Esophagus muscularis mucosa (tissue), 4 donors: ENCODE measurements at regions not wholly inside any gene's neighbourhood (a gene's known extent, or its start where the extent isn't known, plus 50 kb on each side); places are given as distances from the start of the nearest gene placed in this dataset.

Source experiments
- DNase-seq: peaks from one replicate; pipeline ENCODE4 v3.0.0-alpha.2; 2017; ENCODE audit errors: extremely low spot score
- H3K27ac ChIP-seq, 4 donors: fragments of 200-600 bp; sonication (generic); replicated peaks in 1 of 4; 1 replicate in 3 of 4; 2 replicates in 1 of 4; pipeline ENCODE4 v1.5.1; 2016 to 2019; ENCODE audit warnings: mild to moderate bottlenecking in 1 of 4
- H3K27me3 ChIP-seq, 4 donors: fragments of 200-600 bp; sonication (generic); one replicate each; pipeline versions ENCODE4 v1.5.1 to v1.6.0; 2016 to 2019
- H3K36me3 ChIP-seq, 4 donors: fragments of 200-600 bp; sonication (generic); one replicate each; pipeline ENCODE4 v1.5.1; 2016 to 2019
- H3K4me1 ChIP-seq, 4 donors: fragments of 200-600 bp; sonication (generic); one replicate each; pipeline ENCODE4 v1.5.1; 2016 to 2019
- H3K4me3 ChIP-seq, 4 donors: fragments of 200-600 bp; sonication (generic); 1 replicate in 2 of 4; 2 replicates in 2 of 4; pipeline ENCODE4 v1.5.1; 2016 to 2019; ENCODE audit warnings: mild to moderate bottlenecking in 4 of 4, moderate library complexity in 1 of 4
- H3K9me3 ChIP-seq, 4 donors: fragments of 200-600 bp; sonication (generic); 1 replicate in 3 of 4; 2 replicates in 1 of 4; pipeline ENCODE4 v1.5.1; 2016 to 2019
- CTCF ChIP-seq, 3 experiments: fragments of 200-600 bp in 2 of 3; fragments of 450-650 bp in 1 of 3; sonication (generic) in 2 of 3; IDR thresholded peaks; one replicate each; pipeline ENCODE4 v1.5.1; 2017 to 2019; ENCODE audit warnings: antibody characterized with exemption in 3 of 3, mild to moderate bottlenecking in 2 of 3, moderate library complexity in 1 of 3
- EP300 ChIP-seq: sonication (generic); formaldehyde crosslinking; IDR thresholded peaks from one replicate; pipeline ENCODE4 v1.6.1; 2017; ENCODE audit warnings: antibody characterized with exemption
- POLR2A ChIP-seq: fragments of 450-650 bp; IDR thresholded peaks from one replicate; pipeline ENCODE4 v1.6.1; 2017; ENCODE audit warnings: antibody characterized with exemption, moderate library complexity, mild to moderate bottlenecking, low read depth
- POLR2AphosphoS5 ChIP-seq, 2 donors: sonication (generic); formaldehyde crosslinking; IDR thresholded peaks; one replicate each; pipeline ENCODE4 v1.6.1; 2017; ENCODE audit warnings: antibody characterized with exemption in 2 of 2
- WGBS: methylation state at CpG from one replicate; pipeline ENCODE4 v1.1.5; 2018; 5-methylcytosine and 5-hydroxymethylcytosine counted together
- intact Hi-C: fragments of 100-400 bp; cut with DNase I; formaldehyde crosslinking; loops from one replicate; pipeline ENCODE4 v1.15.1; 2023

GRCh38 chr6:141598487-141598886 is 534.2 kb upstream of the GJE1 start:
- Histone ChIP-seq H3K9me3 (no peaks in the 10 kb centered on the region), H3K4me1 (peaks cover 0 to 8% (median 7%) of the 10 kb centered on the region in 4 donors), H3K4me3 (no peak overlapping the region), H3K27ac (no peak overlapping the region), H3K36me3 (no peaks in the 10 kb centered on the region), H3K27me3 (no peaks in the 10 kb centered on the region)
- TF ChIP-seq CTCF (IDR thresholded peaks at IDR 0.05): no peak
- no peak for TF ChIP-seq EP300
- TF ChIP-seq POLR2A: no peak
- no peak for TF ChIP-seq POLR2AphosphoS5 (IDR thresholded peaks at IDR 0.05)
- intact Hi-C loops: no loop called here
- no peak for DNase-seq

- no peaks in the 10 kb centered on the region for H3K36me3 ChIP-seq
- intact Hi-C loops: no loop called here
- no peaks in the 10 kb centered on the region for H3K9me3 ChIP-seq
- peaks cover 0 to 8% (median 7%) of the 10 kb centered on the region in 4 donors for H3K4me1 ChIP-seq
- TF ChIP-seq POLR2AphosphoS5 (IDR thresholded peaks at IDR 0.05) (no peak), POLR2A (no peak), CTCF (IDR thresholded peaks at IDR 0.05) (no peak), EP300 (no peak)
- H3K4me3 ChIP-seq: no peak overlapping the region
- no peaks in the 10 kb centered on the region for H3K27me3 ChIP-seq
- no peak overlapping the region for H3K27ac ChIP-seq
- no peak for DNase-seq
Measured at GRCh38 chr6:141594874-141595273, 537.9 kb upstream of the GJE1 start.

GRCh38 chr6:141593311-141593710 is 539.4 kb upstream of the GJE1 start:
- H3K36me3 ChIP-seq: no peaks in the 10 kb centered on the region
- intact Hi-C loops: no loop called here
- H3K4me1 ChIP-seq: peaks cover 0 to 5% (median 4%) of the 10 kb centered on the region in 4 donors
- H3K4me3 ChIP-seq: no peak overlapping the region
- no peak for TF ChIP-seq POLR2A
- no peak for TF ChIP-seq POLR2AphosphoS5 (IDR thresholded peaks at IDR 0.05)
- no peak for TF ChIP-seq CTCF (IDR thresholded peaks at IDR 0.05)
- no peak for TF ChIP-seq EP300
- no peak overlapping the region for H3K27ac ChIP-seq
- WGBS: 93% methylated on average over 2 of the region's 2 CpGs
- DNase-seq: no peak
- no peaks in the 10 kb centered on the region for H3K9me3 ChIP-seq
- H3K27me3 ChIP-seq: no peaks in the 10 kb centered on the region

- intact Hi-C loops: no loop called here
- Histone ChIP-seq H3K27me3 (no peaks in the 10 kb centered on the region), H3K9me3 (no peaks in the 10 kb centered on the region), H3K27ac (no peak overlapping the region), H3K4me1 (no peaks in the 10 kb centered on the region), H3K4me3 (no peak overlapping the region), H3K36me3 (no peaks in the 10 kb centered on the region)
- WGBS: 77% methylated on average over 4 of the region's 4 CpGs
- no peak for TF ChIP-seq POLR2A
- TF ChIP-seq POLR2AphosphoS5 (IDR thresholded peaks at IDR 0.05): no peak
- TF ChIP-seq EP300: no peak
- no peak for TF ChIP-seq CTCF (IDR thresholded peaks at IDR 0.05)
- DNase-seq: no peak
Measured at GRCh38 chr6:141587482-141588266, 545.1 kb upstream of the GJE1 start.
